Loucy (cell line): ENCODE measurements at regions not wholly inside any gene's neighbourhood (a gene's known extent, or its start where the extent isn't known, plus 50 kb on each side); places are given as distances from the start of the nearest gene placed in this dataset.

Experiments used
- H2AFZ ChIP-seq: fragments of 200-600 bp; sonication (generic); 2 replicates; pipeline ENCODE4 v1.6.0; 2016; ENCODE audit warnings: antibody characterized with exemption, mild to moderate bottlenecking, low read length, moderate library complexity
- H3F3A ChIP-seq: fragments of 200-600 bp; 2 replicates; pipeline ENCODE4 v1.6.0; 2016; ENCODE audit warnings: antibody characterized with exemption, low read depth, mild to moderate bottlenecking
- H3K27me3 ChIP-seq: fragments of 200-600 bp; sonication (generic); 2 replicates; pipeline ENCODE4 v1.6.1; 2014; ENCODE audit warnings: low read length, mild to moderate bottlenecking; ENCODE audit not compliant: insufficient read depth, poor library complexity, severe bottlenecking
- H3K36me3 ChIP-seq: fragments of 200-600 bp; sonication (generic); 2 replicates; pipeline ENCODE4 v1.6.1; 2016; ENCODE audit warnings: low read length; ENCODE audit not compliant: insufficient read depth
- H3K4me1 ChIP-seq: fragments of 200-600 bp; sonication (generic); 2 replicates; pipeline ENCODE4 v1.5.1; 2014; ENCODE audit warnings: low read length, mild to moderate bottlenecking; ENCODE audit not compliant: insufficient read depth, poor library complexity, severe bottlenecking
- H3K4me2 ChIP-seq: fragments of 200-600 bp; sonication (generic); 2 replicates; pipeline ENCODE4 v1.6.0; 2014; ENCODE audit warnings: antibody characterized with exemption, low read length, low read depth, mild to moderate bottlenecking; ENCODE audit not compliant: poor library complexity, severe bottlenecking
- H3K4me3 ChIP-seq: fragments of 200-600 bp; sonication (generic); 2 replicates; pipeline ENCODE4 v1.5.1; 2014; ENCODE audit warnings: low read length, mild to moderate bottlenecking, mixed read lengths; ENCODE audit not compliant: poor library complexity, severe bottlenecking
- H3K79me2 ChIP-seq: fragments of 200-600 bp; sonication (generic); 2 replicates; pipeline ENCODE4 v1.6.1; 2014; ENCODE audit warnings: low read length; ENCODE audit not compliant: insufficient read depth
- H3K9ac ChIP-seq: fragments of 200-600 bp; sonication (generic); 2 replicates; pipeline ENCODE4 v1.6.0; 2014; ENCODE audit warnings: mild to moderate bottlenecking, low read depth, low read length, moderate library complexity; ENCODE audit not compliant: poor library complexity, severe bottlenecking
- H3K9me2 ChIP-seq: fragments of 200-600 bp; sonication (generic); replicated peaks from 2 replicates; pipeline ENCODE4 v1.6.1; 2016; ENCODE audit warnings: low read depth, low read length, mixed read lengths
- H3K9me3 ChIP-seq: fragments of 200-600 bp; sonication (generic); 2 replicates; pipeline ENCODE4 v1.6.1; 2014; ENCODE audit warnings: mild to moderate bottlenecking, antibody characterized with exemption, low read length, low read depth; ENCODE audit not compliant: insufficient read depth
- H4K20me1 ChIP-seq: fragments of 200-600 bp; sonication (generic); 2 replicates; pipeline ENCODE4 v1.6.0; 2014; ENCODE audit warnings: antibody characterized with exemption, low read length, mild to moderate bottlenecking; ENCODE audit not compliant: insufficient read depth, poor library complexity, severe bottlenecking
- CTCF ChIP-seq: fragments of 200-600 bp; sonication (generic); conservative IDR thresholded peaks from 2 replicates; pipeline ENCODE4 v1.5.1; 2014; ENCODE audit warnings: mild to moderate bottlenecking, antibody characterized with exemption, low read length
- EZH2phosphoT487 ChIP-seq: fragments of 200-600 bp; IDR thresholded peaks from 2 replicates; pipeline ENCODE4 v1.6.1; 2018; ENCODE audit warnings: antibody characterized with exemption, mild to moderate bottlenecking, moderate library complexity, borderline replicate concordance

- Histone ChIP-seq H3K4me3 (no peak overlapping the region), H3K9me3 (no peaks in the 10 kb centered on the region), H3K4me1 (no peaks in the 10 kb centered on the region), H3K36me3 (no peaks in the 10 kb centered on the region), H3K4me2 (no peak overlapping the region), H3K9me2 (no peaks in the 10 kb centered on the region), H3F3A (no peaks in the 10 kb centered on the region), H3K27me3 (no peaks in the 10 kb centered on the region), H2AFZ (no peak overlapping the region), H3K9ac (no peak overlapping the region), H3K79me2 (no peaks in the 10 kb centered on the region), H4K20me1 (no peaks in the 10 kb centered on the region)
- TF ChIP-seq CTCF: no peak
- no peak for TF ChIP-seq EZH2phosphoT487
Observed at GRCh38 chr10:90167174-90168064, 466.0 kb downstream of the KIF20B start.

DNA sequence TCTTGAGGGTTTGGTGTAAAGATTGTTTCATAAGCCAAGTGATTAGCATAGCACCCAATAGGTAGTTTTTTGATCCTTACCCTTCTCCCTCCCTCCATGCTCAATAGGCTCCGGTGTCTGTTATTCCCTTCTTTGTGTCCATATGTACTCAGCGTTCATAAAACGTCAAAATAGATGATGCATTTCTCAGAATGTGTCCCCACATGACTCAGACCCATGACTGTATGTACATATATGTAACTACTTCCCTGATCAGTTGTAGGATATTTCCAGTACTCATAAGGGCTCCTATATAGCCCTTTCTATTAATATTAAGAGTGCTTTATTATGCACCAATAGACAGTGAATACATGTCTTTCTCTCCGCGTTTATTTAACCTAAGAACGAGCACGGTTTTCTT is 466.9 kb downstream of the KIF20B start:
- no peaks in the 10 kb centered on the region for H3K27me3 ChIP-seq
- H3K4me2 ChIP-seq: no peak overlapping the region
- no peaks in the 10 kb centered on the region for H3K79me2 ChIP-seq
- no peak for TF ChIP-seq EZH2phosphoT487
- TF ChIP-seq CTCF: no peak
- no peaks in the 10 kb centered on the region for H3K9me3 ChIP-seq
- H3K36me3 ChIP-seq: no peaks in the 10 kb centered on the region
- H3K4me1 ChIP-seq: no peaks in the 10 kb centered on the region
- no peaks in the 10 kb centered on the region for H3F3A ChIP-seq
- H3K4me3 ChIP-seq: no peak overlapping the region
- no peaks in the 10 kb centered on the region for H3K9me2 ChIP-seq
- no peak overlapping the region for H3K9ac ChIP-seq
- no peaks in the 10 kb centered on the region for H4K20me1 ChIP-seq
- no peak overlapping the region for H2AFZ ChIP-seq

DNA sequence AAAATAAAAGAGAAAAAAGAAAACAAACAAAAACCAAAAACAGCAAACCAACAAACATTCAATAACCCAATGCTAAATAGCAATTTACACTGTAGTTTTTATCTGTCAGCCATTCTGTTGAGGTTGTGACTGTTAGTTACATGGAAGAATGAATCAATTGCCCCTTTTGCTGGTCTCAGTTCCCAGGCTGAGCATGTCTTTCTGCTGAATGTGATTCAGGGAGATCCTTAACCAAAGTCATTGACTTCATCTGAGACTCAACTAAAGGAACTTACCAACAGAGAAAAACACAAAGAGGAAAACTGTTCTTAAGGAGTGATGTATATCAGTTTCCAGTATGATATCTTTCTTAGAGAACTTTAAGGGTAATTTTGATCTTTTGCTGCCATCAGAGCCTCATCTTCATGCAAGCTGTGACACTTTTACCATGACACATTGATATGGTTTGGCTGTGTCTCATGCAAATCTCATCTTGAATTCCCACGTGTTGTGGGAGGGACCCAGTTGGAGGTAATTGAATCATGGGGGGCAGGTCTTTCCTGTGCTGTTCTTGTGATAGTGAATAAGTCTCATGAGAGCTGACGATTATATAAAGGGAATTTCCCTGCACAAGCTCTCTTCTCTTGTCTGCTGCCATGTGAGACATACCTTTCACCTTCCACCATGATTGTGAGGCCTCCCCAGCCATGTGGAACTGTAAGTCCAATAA is 469.8 kb downstream of the KIF20B start:
- Histone ChIP-seq H3K9me2 (no peaks in the 10 kb centered on the region), H3K4me3 (no peak overlapping the region), H3F3A (no peaks in the 10 kb centered on the region), H3K36me3 (no peaks in the 10 kb centered on the region), H3K4me2 (no peak overlapping the region), H3K9ac (no peak overlapping the region), H4K20me1 (no peaks in the 10 kb centered on the region), H3K4me1 (no peaks in the 10 kb centered on the region), H3K9me3 (no peaks in the 10 kb centered on the region), H2AFZ (no peak overlapping the region), H3K27me3 (no peaks in the 10 kb centered on the region), H3K79me2 (no peaks in the 10 kb centered on the region)
- TF ChIP-seq EZH2phosphoT487 (no peak), CTCF (no peak)
